DMS 273 treated with DMSO at 0.1 percent for 48 hours (cell line): ENCODE measurements at regions not wholly inside any gene's neighbourhood (a gene's known extent, or its start where the extent isn't known, plus 50 kb on each side); places are given as distances from the start of the nearest gene placed in this dataset.
"Not testable (repeated sequence)": the region's sequence is repeated elsewhere in the genome, so short reads cannot be mapped to it uniquely, and the experiment has no call there.

Source experiments
- DNase-seq: peaks from one replicate; lab custom pipeline; 2025; lab: John Stamatoyannopoulos, UW

DNA sequence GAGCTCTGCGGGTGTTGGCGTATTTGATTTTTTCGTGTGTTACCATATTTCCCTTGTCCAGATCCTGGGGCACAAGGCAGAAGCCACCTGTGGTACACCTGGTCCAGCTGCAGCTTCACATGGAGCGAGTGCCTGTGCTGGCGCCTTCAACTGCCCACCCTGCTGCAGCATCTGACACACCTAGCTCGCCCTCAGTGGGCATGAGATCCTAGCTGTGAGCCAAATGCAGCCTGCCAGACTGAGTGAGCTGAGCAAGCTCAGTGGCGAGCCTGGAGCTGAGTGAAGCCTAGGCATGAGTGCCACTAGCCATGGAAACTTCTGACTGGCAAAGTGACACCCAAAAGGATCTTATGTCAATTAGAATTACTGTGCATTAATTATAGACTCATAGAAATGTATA is 1226.8 kb upstream of the FLRT2 start:
- no peak for DNase-seq

DNA sequence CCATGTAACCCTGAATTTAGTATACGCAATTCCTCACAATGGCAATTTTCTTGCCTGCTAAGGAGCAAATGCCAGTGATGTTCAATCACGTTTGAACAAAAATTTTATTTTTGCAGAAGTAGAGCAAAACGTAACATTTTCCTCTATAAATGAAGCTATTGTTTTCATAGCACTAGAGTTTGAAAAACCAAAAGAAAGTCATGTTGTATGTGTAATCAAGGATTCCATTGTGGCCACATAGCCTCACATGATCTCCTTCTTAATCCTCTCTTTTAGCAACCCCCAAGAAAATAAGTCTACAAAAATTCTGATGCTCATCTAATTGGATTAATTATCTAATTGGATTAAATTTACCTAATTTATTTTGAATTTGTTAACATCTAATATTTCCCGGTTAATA is 1217.4 kb upstream of the FLRT2 start:
- no peak for DNase-seq

DNA sequence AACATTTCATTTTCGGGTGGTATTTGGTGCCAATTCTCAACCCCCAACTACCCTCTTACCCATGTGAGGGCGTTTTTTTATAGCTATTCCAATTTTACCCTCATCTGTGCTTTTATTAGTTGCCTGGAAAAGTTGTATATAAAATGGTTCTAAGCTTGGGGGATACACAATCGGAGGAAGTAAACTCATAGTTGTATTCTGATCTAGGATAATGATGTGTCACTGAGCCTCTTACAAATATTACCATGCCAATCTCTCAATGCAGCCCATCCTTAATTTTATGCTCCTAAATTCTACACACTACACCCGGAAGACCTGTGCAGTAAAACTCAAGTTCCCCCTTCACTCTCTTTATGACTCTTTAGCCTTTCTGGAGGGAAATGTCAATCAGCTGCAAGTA is 1206.5 kb upstream of the FLRT2 start:
- DNase-seq, result no peak

- DNase-seq, result no peak
These were observed 1206.0 kb upstream of the FLRT2 start for GRCh38 chr14:84323978-84324377.

DNA sequence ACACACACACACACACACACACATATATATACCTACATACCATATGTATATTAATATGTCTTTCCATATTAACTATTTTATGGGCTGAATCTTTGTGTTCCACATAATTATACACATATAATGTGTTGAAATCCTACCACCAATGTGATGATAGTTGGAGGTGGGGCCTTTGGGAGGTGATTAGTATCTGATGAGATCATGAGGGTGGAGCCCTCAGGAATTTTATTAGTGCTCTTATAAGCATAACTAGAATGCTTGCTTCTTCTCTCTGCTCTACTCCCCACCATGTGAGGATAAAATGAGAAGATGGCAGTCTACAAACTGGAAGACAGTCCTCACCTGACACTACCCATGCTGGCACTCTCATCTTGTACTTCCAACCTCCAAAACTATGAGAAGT is 1193.5 kb upstream of the FLRT2 start:
- DNase-seq, result no peak

- no peak for DNase-seq
These were observed 1189.0 kb upstream of the FLRT2 start for GRCh38 chr14:84340938-84341337.

DNA sequence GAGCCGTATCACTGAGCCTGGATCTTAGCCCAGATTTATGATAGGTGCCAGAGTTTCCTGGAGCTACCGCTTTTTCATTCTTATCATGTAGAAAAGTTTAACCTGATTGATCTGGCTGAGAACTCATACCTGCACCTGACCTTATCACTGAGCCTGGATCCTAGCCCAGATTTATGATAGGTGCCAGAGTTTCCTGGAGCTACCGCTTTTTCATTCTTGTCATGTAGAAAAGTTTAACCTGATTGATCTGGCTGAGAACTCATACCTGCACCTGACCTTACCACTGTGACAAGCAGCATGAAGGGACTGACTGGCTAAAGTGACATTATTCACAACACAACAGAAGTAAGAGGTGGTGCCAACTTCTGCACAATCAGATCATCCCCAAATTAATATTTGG is 1188.1 kb upstream of the FLRT2 start:
- not testable (repeated sequence) for DNase-seq

DNA sequence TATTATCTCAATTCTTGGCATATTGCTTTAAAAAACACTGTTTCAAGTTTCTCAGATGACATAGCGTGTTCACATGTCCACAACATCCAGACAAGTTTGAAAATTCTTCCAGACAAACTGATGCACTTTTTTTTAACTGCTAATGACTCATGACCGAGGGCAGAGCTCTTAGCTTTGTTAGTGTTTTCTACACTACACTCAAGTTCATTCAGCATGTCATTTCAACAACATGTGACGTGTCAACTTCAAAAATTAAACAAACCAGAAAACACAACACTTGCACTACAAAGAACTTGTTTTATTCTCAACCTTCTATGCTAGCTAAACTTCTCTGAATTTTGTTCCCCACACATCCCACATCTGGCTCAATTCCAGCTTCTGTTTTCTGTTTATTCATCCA is 1186.3 kb upstream of the FLRT2 start:
- DNase-seq, result no peak

DNA sequence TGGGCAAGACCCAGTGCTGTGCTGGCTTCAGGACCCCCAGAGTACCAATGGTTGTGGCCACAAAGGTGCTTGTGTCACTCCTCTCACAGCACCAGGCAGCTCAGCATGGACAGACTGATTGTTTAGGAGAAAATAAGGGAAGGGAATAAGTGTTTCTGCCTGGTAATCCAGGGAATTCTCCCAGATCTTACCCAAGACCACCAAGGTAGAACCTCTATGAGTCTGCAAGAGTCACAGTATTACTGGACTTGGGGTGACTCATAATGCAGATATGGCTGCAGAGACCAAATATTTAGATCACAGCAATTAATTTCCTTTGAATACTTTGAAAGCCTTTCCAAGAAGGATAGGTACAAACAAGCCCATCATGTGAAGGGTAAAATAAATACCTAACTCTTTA is 1178.3 kb upstream of the FLRT2 start:
- DNase-seq, result no peak

- DNase-seq, result no peak
These were observed 1168.5 kb upstream of the FLRT2 start for GRCh38 chr14:84361476-84361875.

- DNase-seq, result no peak
These were observed 1154.7 kb upstream of the FLRT2 start for GRCh38 chr14:84375235-84375634.

DNA sequence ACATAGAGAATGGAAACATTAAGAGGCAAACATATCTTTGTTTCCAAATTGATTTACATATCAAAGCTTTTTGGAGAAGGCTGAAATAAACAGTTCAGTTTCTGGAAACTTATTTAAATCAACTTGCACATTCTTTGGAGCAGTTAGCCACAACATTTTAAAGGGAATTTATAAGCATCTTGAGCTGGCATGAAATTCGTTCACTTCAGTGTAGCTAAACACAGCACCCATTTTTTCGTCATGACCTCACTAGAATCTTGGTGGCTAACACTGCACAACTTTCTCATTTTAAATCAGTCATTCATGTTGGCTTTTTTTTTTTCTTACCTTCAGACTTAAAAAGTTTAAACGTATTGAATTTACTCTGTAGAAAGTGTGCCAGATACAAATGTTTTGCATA is 1139.9 kb upstream of the FLRT2 start:
- DNase-seq, result no peak

GRCh38 chr14:84397631-84398030 is 1132.3 kb upstream of the FLRT2 start:
- no peak for DNase-seq

DNA sequence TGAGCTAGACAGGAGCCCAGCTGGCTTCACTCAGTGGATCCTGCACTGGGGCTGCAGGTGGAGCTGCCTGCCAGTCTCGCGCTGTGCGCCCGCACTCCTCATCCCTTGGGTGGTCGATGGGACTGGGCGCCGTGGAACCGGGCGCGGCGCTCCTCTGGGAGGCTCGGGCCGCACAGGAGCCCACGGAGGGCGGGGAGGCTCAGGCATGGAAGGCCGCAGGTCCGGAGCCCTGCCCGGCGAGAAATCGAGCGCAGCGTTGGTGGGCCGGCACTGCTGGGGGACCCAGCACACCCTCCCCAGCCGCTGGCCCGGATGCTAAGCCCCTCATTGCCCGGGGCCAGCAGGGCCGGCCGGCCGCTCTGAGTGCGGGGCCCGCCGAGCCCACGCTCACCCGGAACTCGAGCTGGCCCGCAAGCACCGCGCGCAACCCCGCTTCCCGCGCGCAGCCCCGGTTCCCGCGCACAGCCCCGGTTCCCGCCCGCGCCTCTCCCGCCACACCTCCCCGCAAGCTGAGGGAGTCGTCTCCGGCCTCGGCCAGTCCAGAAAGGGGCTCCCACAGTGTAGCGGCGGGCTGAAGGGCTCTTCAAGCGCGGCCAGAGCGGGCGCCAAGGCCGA is 1130.5 kb upstream of the FLRT2 start:
- no peak for DNase-seq

DNA sequence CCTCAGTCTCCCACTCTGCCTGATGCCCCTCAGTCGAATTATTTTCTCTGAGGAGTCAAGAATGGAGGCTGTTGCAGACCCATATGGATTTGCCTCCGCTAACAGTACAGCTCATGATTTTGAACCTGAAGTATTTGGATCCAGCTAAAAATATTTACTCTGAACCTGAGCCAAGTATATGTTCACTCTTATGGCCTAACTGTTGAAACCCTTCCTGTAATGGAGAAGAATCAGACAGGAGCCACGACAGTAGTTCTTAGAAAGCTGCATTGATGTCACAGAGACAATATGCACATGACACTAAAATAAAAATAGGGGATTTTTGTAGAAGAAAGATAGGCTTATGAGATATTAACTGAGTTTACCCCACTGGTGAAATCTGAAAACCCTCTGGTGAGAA is 1128.3 kb upstream of the FLRT2 start:
- no peak for DNase-seq

DNA sequence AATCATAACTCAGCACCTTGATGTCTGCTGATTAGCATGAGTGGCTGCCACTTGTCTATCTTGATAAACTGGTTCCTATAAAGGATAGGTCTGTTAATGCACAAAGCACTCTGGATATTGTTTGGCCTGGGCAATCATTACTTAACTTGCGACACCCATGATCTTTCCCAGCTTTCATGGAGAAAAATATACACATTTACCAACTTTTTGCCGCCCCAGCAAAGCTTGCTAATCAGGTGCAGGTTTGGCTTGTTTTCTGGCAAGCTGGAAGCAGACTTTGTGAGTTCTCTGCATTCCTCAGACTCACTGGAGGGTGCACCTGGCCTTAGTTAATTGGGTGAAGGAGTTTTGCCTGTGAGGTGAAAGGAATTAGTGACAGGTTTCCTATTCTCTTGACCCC is 1126.4 kb upstream of the FLRT2 start:
- DNase-seq, result no peak

GRCh38 chr14:84404246-84404645 is 1125.7 kb upstream of the FLRT2 start:
- no peak for DNase-seq

DNA sequence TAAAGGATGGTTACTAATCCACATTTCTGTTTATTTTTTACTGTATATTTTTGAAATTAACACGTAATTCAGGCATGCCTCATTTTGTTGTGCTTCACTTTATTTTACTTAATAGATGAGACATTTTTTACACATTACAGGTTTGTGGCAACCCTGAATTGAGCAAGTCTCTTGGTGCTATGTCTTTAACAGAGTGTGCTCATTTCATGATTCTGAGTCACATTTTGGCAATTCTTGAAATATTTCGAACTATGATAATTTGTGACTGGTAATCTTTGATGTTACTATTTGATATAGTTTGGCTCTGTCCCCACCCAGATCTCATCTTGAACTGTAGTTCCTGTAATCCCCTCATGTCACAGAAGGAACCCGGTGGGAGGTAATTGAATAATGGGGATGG is 1120.5 kb upstream of the FLRT2 start:
- DNase-seq, result no peak

DNA sequence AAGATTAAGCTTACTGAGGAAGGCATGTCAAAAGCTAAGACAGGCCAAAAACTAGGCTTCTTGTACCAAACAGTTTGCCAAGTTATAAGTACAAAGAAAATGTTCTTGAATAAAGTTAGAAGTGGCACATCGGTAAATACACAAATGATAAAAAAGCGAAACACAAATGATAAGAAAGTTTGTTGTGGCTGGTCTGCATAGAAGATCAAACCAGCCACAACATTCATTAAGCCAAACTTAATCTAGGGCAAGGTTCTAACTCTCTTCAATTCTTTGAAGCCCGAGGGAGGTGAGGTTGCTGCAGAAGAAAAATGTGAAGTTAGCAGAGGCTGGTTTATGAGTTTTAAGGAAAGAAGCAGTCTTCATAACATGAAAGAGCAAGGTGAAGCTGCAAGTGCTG is 1119.6 kb upstream of the FLRT2 start:
- no peak for DNase-seq

DNA sequence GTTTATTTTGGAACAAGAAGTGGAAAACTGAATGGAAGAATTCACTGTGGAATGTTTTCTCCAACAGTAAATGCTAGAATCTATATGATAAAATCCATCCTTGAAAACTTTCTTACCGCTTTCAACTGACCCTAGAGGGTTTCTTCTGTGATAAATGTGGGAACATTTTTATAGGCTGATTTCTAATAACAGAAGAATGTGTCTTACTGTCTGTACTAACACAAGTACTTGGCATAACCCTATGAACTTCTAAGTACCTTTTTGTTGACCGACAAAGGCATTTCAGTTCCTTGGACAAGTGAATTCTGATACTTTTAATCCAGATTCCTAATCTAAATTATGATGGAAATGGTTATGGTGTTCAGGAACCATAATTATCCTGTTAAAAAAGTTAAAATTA is 1109.7 kb upstream of the FLRT2 start:
- no peak for DNase-seq

DNA sequence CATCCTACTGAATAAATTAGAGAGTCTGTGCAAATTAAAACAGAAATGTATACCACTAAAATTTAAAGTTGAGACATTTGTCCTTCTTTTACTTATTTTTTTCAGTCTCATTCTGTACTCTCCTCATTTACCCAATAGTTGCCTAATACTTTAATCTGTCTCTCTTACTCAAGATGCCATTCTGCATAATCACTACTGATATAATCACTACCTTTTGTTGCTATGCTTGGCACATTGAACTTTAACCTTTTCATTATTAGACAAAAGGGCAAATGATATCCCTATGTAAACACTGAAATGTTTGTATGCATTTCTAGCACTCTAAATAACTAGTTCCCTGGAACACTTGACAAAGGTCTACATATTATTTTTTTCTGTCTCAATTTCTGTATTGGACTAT is 1108.3 kb upstream of the FLRT2 start:
- DNase-seq, result no peak

- no peak for DNase-seq
These were observed 1104.0 kb upstream of the FLRT2 start for GRCh38 chr14:84425968-84426367.

GRCh38 chr14:84432676-84433075 is 1097.3 kb upstream of the FLRT2 start:
- DNase-seq, result no peak

- DNase-seq, result no peak
These were observed 1096.0 kb upstream of the FLRT2 start for GRCh38 chr14:84433961-84434360.

- DNase-seq, result no peak
These were observed 1094.1 kb upstream of the FLRT2 start for GRCh38 chr14:84435820-84436324.
